NOMO-1 treated with DMSO at 0.1 percent for 48 hours (cell line): ENCODE measurements at regions not wholly inside any gene's neighbourhood (a gene's known extent, or its start where the extent isn't known, plus 50 kb on each side); places are given as distances from the start of the nearest gene placed in this dataset.

Experiments
- DNase-seq: peaks from one replicate; lab custom pipeline; 2025; ENCODE audit not compliant: unreplicated experiment; lab: John Stamatoyannopoulos, UW

DNA sequence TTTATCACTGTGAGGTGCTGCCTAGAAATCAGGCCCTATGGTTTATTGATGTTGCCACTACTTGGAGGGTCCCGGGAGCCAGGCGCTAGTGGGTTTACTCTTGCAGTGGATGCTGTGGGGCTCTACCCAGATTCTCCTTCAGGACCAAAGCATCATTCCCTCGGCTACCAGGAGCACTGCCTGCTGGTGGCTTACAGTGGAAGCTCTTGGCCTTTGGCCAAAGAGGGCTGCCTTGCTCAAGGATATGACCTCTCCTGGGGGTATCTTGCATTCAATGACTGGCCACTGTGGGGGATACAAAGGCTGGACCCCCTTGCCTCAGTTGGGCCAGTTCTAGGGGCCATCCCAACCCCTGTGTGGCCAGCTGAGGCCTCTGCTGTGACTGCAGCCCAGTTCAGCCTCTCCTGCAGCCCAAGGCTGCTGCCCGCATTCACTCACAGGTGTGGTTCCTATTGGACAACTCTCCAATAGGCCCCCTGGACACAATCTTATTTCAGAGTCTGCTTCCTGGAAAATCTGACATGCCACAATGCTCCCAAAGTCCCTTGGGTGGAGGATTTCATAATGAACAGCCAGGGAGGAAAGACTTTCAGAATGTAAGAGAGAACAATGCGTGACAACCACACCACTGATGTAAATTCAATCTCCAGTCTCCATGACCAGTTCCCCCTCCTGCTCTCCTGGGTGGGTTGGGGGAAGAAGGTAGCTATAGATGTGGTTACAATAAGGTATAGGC, 196.3 kb downstream of the SNX10 start:
- DNase-seq: no peak

DNA sequence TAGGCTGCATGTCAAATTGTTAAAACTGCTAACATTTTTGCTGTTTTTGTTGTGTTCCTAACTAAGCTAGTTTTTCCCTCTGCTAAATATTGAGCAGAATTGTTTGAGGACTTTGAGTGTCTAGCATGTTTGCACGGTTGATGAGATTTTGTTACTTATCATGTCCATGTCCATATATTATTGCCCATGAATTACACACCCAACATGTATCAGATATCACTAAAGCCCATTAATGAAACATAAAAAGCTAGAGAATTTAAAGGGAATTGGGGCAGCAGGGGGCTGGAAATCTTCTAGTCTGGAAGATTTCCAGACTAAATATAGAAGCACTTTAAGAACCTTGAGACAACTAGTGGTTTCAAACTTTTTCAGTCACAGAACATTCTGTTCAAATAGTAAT, 197.7 kb downstream of the SNX10 start:
- DNase-seq: no peak

DNA sequence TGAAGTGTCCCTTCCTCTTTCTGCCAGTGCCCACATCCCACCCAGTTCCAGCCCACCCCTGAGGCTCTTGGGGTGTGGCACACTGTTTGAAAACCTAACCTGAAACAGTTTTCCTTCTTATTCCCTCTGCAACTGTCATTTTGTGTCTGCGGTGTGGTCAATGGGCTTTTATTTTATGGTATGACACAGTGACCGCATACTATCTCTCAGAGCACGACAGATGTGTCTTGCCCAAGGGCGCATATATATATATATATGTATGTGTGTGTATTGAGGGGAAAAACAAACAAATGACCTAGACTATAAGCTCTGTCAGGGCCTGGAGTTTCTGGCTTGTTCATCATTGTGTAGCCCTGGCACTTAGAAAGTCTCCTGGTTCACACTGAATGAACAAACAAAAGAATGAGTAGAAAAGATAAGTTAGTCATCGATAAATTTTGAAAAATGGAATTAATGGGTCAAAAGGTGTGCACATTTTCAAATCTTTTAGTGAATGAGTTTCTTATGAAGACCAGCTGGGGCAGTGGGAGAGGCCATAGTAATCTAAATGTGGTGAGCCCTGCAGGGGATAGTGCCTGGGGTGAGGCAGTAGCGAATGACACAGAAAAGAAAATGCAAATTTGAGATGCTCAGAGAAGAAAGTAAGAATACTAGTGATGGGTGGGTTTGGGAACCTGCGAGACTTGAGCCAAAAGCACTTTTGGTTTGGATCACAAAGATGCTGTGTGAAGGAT, 198.4 kb downstream of the SNX10 start:
- no peak for DNase-seq

DNA sequence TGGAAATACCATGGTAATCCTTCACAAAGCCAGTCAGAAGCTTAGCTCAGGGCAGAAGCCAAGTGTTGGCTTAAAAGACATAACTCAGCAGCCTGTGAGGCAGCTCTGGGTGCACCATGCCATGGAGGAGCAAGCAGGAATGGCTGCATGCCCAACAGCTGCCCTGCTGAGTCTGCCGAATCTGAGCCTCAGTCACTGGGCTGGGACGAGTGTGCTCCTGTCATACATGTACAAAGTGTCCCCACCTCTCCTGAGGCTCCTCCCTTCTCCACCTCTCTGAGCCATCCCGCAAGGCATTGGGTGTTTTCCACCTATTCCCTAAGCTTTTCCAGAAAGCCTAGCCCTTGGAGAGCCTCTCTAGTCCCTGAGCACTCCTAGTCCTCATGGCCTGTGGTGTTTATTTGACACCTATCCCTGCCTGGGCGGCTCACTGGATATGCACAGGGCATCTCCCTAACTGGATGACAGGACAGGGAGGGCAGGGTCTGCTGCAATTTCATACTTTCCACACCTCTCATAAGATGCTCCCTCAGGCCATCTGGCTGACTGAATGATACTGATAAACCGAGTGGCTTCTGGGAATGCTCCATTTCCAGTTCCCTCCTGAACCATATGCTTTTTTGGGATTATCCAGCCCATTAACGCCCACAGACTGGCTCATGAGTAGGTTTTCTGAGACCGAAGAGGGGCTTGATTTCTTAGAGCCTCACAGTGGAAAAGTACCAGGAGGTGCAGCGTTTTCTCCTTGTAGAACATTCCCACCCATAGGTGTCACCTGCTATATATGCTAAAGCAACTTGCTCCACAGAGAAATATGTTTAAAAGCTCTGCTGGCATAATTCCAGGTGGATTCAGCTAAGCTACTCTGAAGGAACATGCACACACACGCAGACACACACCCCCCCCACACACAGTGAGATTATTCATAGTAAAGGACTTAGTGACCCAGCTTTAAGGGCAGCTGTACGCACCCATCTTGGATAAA, 199.3 kb downstream of the SNX10 start:
- DNase-seq: no peak

DNA sequence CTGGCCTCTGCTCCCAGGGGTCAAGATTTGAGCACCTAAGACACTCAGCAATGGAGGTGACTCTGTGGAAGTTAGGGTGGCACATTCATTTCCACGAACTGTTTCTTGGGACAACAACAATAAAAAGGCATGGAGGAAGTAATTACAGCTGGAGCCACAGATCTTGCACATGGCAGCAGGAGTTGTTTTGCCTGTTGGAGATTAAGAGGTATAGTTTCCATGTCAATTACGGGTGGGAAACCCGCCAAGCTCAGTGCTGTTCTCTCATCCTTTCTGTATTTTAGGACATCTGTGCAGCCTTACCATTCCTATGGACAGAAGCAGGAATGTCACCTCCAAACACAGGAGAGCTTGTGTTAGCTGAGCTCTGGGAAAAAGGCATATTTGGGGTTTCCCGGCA, 201.2 kb downstream of the SNX10 start:
- no peak for DNase-seq

DNA sequence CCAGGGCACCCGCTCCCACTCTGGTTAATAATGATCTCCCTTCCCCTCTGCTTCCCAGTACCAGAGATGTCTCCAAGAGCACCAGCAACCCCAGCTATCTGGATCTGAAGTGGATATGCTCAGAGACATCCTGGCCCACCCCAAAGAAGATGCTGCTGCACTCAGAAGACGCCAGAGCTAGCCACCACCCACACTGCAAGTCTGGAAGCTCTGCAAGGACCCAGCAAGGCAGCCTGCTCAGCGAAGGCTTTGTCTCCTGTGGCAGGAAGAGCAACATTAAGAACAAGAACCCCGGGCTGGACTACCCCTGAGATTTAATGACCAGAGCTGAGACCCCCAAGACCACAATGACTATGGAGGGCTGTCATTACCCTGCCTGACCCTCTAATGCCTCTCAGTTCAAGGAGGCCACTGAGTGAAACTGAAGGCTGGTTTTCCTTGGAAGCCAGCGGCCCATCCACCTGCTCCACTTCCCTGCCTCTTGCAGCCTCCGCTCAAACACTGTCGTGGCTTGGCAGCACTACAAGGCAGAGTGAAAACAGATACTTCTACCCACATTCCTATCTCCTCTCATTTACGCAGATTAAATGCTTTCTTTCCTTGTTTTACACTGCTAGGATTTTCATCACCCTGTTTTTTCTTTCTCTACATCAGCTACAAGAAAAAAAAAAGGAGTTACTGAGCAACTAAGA, 202.2 kb downstream of the SNX10 start:
- no peak for DNase-seq

DNA sequence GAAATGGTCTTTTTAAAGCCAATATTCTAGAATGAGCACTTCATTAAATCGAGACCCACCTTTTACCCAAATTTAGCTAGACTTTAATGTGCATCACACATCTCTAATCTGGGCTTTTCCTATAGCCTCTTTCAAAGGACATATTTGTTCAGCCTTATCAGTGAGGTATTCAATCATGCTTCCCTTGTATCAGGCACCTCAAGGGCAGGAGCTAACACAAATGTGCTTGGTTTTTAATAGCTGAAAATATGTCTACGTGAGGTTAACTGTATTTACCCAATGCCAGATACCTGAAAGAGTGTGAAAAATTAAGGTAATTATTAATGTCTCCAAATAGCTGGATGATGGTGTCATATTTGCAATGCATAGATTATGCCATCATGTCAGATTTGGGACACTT, 203.9 kb downstream of the SNX10 start:
- DNase-seq: no peak

DNA sequence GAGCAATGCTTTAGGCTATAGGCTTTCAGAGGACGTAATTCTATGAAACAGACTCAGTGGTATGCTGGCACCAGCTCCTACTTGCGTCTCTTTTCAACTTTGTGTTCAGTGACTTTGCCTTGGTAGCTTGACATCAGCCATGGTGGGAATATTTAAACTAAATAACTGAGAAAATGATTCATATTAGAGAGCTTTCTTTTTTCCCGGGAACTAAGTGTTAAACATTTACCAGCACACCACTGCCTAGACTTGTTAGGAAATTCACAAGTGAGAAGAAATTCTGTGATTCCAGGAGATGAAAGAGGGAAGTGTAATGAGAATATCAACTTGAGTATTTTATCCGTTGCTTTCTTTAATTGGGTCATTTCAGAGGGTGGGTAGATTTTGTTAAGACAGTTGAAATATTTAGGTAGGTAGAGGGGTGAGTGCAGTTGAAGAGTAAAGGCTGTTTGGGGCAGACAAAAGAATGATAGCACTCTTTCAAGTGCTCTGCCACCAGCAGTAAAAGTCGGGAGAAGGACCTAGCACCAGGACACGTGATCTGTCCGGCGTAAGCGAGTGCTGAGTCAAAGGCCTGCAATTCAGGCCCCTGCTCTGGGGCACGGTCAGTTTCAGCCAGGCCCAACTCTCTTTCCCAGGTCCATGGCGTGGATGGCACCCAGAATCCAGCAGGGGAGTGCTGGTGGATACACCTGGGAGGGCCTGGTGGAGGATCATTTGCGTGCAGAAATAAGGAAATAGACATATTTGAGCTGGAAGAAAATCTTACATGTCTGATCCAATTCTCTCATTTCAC, 206.3 kb downstream of the SNX10 start:
- no peak for DNase-seq

DNA sequence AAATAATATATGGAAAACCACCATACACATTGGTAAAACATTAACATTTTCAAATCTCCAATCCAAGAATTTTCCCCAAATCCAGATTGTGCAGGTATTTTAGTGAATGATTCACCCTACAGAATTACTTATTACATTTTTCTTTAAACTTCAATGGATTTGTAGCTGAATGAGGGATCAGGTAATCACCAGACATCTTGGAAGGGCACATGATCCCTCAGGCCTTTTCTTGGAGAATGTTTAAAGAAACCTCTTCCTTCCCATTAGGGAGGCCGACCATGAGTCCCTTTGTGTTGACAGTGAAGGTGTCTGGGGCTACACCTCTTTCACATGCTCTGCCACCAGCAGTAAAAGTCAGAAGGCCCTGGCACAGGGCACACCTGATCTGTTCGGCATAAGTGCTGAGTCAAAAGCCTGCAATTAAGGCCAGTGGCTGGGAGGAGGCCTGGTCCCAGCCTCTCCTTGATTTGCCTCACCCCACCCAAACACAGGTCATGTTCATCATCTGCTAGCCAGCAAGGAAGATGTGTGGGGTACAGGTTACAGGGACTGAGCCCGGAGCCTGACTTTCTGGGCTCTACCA, 207.7 kb downstream of the SNX10 start:
- DNase-seq: no peak

DNA sequence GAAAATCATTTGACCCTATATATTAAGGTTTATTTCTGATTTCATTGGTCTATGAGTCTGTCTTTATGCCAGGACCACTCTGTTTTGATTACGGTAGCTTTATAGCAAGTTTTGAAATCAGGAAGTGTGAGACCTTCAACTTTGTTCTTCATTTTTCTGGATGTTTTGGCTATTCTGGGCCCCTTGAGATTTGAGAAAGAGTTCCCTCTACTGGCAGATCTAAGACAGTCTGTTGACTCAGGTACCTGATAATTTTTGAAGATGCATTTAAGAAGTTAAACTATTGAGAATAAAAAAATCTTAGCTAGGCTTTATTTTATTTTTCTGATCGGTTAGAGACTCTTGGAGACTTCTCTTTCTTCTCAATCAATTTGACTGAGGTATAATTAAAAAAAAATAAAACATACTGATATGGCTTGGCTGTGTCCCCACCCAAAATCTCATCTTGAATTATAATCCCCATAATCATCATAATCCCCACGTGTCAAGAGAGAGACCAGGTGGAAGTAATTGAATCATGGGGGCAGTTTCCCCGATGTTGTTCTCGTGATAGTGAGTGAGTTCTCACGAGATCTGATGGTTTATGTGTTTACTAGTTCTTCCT, 209.2 kb downstream of the SNX10 start:
- DNase-seq: peak; percentile 86

DNA sequence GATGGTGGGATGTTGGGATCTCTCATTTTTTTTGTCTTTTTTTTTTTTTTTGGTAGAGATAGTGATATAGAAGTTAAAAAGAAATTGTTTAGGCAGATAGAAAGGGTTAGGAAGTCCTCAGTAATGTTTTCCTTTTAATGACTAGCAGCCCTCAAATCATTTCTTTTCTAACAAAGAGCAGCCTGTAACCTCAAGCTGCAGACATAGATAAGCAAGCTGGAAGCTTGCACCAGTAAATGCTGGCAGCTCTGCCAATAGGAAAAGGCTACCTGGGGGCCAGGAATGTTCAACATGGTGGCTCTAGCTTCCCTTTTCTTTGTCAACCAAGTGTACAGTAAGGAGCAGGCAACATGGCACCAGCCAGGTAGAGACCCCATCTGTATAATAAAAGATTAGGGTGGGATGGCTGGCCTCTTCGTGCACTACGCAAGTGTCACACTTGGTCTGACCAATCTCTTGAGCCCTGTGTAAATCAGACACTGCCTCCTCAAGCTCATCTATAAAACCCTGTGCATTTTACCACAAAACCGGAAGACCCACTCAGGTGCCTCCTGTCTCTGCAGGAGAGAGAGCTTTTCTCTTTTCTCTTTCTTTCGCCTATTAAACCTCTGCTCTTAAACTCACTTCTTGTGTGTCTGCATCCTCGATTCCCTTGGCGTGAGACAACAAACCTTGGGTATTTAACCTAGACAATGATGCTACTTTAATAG, 212.9 kb downstream of the SNX10 start:
- no peak for DNase-seq

DNA sequence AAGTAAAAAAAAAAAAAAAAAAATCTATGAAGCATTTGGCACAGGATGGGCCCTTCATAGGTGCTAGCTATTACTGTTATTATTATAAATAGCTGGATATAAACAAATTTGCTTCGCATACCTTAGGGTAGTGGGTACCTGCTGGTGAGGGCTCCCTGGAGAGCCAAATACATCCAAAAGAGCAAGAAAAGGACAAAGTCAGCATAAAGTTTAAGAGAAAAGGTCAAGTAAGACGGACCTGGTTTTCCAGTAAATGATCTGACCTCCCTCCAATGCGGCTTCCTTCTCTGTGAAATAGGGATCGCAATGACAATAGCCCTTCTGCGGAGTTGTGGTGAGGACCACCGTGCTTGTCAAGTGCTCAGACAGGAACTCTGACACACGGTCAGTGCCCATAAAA, 214.5 kb downstream of the SNX10 start:
- DNase-seq: no peak

DNA sequence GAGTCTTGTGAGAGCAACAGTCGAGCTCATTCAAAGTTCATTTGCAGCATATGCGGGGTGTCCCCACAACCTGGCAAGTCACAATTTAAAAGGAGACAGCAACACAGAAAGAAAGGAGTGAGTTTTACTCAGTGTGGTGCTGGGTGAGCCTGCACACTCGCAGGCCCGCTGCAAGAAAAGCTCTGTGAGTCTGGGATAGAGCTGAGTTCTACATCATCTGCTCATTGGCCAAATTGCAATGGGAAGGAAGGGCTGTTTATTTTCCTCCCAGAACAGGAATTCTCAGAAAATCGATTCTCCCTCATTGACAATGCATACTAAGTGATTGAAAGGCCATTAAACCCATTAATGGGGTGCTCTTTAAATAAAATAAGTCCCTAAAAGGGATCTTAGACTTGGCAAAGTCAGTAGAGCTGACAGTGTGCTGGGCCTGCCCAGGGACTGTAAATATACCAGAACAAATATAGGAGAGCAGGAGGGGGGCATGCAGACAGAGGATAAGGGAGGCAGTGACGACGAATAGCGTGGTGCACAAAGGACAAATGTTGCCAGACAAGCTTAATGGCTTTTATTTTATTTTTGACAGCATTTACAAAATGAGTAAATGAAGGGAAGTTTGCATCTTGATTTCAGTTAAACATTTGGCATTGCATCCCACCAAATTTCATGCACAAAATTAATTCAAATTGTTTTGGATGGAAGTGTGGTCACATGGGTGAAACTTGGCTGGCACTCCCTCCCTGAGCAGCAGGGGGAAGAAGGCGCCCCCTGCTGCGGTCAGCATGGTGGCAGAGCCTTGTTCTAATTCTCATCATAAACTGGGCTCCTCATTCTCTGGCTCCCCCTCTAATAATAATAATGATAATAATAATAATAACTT, 215.7 kb downstream of the SNX10 start:
- no peak for DNase-seq

DNA sequence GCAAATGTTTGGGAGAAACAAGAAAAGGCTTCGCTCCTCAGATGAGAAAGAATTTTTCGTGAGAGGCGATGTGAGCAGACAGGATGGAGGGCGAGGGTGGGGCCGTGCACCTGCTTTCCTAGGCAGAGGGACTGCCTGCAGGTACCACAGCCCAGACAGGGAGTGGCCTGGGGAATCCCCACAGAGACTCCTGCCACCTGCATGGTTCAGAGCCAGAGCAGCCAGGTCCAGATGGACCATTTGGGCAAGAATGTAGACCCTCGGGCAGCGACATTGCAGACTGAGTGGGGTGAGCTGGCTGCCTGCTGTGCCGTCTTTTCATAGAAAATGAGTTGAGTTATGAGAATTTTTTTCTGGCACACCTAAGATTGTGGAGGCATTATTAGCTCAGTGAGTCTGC, 216.8 kb downstream of the SNX10 start:
- no peak for DNase-seq

DNA sequence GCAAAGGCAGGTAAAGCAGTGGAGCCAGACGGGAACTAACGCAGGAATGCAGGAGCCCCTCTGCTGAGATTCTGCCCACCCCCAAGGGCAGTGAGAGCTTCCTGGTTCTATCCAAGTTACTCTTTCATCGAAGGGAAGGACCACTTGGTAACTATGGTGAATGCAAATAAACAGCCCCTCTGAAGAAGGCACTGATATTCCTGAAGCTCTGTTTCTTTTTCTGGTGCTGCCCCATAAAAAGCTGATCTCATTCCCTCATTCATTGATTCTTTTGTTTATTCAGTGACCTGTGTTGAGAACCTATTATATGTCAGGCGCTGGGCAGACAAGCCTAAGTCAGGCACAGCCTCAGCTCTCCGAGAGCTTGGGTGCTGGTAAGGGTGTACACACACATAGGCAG, 217.3 kb downstream of the SNX10 start:
- DNase-seq: no peak

DNA sequence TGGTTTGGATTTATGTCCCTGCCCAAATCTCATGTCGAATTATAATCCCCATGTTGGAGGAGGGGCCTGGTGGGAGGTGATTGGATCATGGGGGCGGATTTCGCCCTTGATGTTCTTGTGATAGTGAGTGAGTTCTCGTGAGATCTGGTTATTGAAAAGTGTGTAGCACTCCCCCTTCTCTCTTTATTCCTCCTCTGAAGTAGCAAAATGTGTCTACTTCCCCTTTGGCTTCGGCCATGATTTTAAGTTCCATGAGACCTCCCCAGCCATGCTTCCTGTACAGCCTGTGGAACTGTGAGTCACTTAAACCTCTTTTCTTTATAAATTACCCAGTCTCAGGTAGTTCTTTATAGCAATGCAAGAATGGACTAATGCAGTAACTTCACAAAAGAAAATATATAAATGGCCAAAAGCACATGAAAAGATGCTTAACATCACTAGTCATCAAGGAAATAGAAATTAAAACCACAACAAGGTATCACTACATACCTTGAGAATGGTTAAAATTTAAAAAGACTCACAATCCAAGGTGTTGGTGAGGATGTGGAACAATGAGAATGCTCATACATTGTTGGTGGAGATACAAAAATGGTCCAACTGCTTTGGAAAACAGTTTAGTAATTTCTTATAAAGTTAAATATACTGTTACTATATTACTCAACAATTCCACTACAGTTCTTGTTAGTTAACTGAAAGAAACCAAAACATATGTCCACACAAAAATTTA, 218.7 kb downstream of the SNX10 start:
- DNase-seq: no peak

DNA sequence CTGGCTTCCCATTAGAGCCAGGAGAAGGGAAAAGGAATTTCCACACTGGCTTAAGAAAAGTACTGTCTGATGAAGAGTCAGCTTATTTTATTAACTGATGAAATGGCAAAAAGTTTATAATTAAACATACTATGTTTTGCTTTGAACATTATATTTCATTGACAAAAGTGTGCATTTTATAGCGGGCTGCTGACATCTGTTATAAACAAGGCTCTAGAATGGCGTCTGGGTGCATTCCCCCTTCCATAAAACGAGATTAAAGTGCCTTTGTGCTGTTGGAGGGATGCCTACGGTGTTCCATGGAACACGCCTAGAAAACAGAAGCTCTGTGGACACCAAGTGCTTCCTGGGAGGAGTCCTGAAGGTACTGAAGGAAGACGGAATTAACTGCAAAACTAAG, 220.2 kb downstream of the SNX10 start:
- DNase-seq: no peak
